Loucy (cell line): ENCODE measurements at regions not wholly inside any gene's neighbourhood (a gene's known extent, or its start where the extent isn't known, plus 50 kb on each side); places are given as distances from the start of the nearest gene placed in this dataset.
"Not testable (repeated sequence)": the region's sequence is repeated elsewhere in the genome, so short reads cannot be mapped to it uniquely, and the experiment has no call there.

Experiments used
- H2AFZ ChIP-seq: fragments of 200-600 bp; sonication (generic); 2 replicates; pipeline ENCODE4 v1.6.0; 2016; ENCODE audit warnings: antibody characterized with exemption, mild to moderate bottlenecking, low read length, moderate library complexity
- H3F3A ChIP-seq: fragments of 200-600 bp; 2 replicates; pipeline ENCODE4 v1.6.0; 2016; ENCODE audit warnings: antibody characterized with exemption, low read depth, mild to moderate bottlenecking
- H3K27me3 ChIP-seq: fragments of 200-600 bp; sonication (generic); 2 replicates; pipeline ENCODE4 v1.6.1; 2014; ENCODE audit warnings: low read length, mild to moderate bottlenecking; ENCODE audit not compliant: insufficient read depth, poor library complexity, severe bottlenecking
- H3K36me3 ChIP-seq: fragments of 200-600 bp; sonication (generic); 2 replicates; pipeline ENCODE4 v1.6.1; 2016; ENCODE audit warnings: low read length; ENCODE audit not compliant: insufficient read depth
- H3K4me1 ChIP-seq: fragments of 200-600 bp; sonication (generic); 2 replicates; pipeline ENCODE4 v1.5.1; 2014; ENCODE audit warnings: low read length, mild to moderate bottlenecking; ENCODE audit not compliant: insufficient read depth, poor library complexity, severe bottlenecking
- H3K4me2 ChIP-seq: fragments of 200-600 bp; sonication (generic); 2 replicates; pipeline ENCODE4 v1.6.0; 2014; ENCODE audit warnings: antibody characterized with exemption, low read length, low read depth, mild to moderate bottlenecking; ENCODE audit not compliant: poor library complexity, severe bottlenecking
- H3K4me3 ChIP-seq: fragments of 200-600 bp; sonication (generic); 2 replicates; pipeline ENCODE4 v1.5.1; 2014; ENCODE audit warnings: low read length, mild to moderate bottlenecking, mixed read lengths; ENCODE audit not compliant: poor library complexity, severe bottlenecking
- H3K79me2 ChIP-seq: fragments of 200-600 bp; sonication (generic); 2 replicates; pipeline ENCODE4 v1.6.1; 2014; ENCODE audit warnings: low read length; ENCODE audit not compliant: insufficient read depth
- H3K9ac ChIP-seq: fragments of 200-600 bp; sonication (generic); 2 replicates; pipeline ENCODE4 v1.6.0; 2014; ENCODE audit warnings: mild to moderate bottlenecking, low read depth, low read length, moderate library complexity; ENCODE audit not compliant: poor library complexity, severe bottlenecking
- H3K9me2 ChIP-seq: fragments of 200-600 bp; sonication (generic); replicated peaks from 2 replicates; pipeline ENCODE4 v1.6.1; 2016; ENCODE audit warnings: low read depth, low read length, mixed read lengths
- H3K9me3 ChIP-seq: fragments of 200-600 bp; sonication (generic); 2 replicates; pipeline ENCODE4 v1.6.1; 2014; ENCODE audit warnings: mild to moderate bottlenecking, antibody characterized with exemption, low read length, low read depth; ENCODE audit not compliant: insufficient read depth
- H4K20me1 ChIP-seq: fragments of 200-600 bp; sonication (generic); 2 replicates; pipeline ENCODE4 v1.6.0; 2014; ENCODE audit warnings: antibody characterized with exemption, low read length, mild to moderate bottlenecking; ENCODE audit not compliant: insufficient read depth, poor library complexity, severe bottlenecking
- CTCF ChIP-seq: fragments of 200-600 bp; sonication (generic); conservative IDR thresholded peaks from 2 replicates; pipeline ENCODE4 v1.5.1; 2014; ENCODE audit warnings: mild to moderate bottlenecking, antibody characterized with exemption, low read length
- EZH2phosphoT487 ChIP-seq: fragments of 200-600 bp; IDR thresholded peaks from 2 replicates; pipeline ENCODE4 v1.6.1; 2018; ENCODE audit warnings: antibody characterized with exemption, mild to moderate bottlenecking, moderate library complexity, borderline replicate concordance

GRCh38 chr9:25117791-25118190 lies 560.5 kb downstream of the TUSC1 start:
- no peak overlapping the region for H3K4me2 ChIP-seq
- TF ChIP-seq CTCF (no peak), EZH2phosphoT487 (no peak)
- H3K27me3 ChIP-seq: no peaks in the 10 kb centered on the region
- no peaks in the 10 kb centered on the region for H4K20me1 ChIP-seq
- H3K9me3 ChIP-seq: no peaks in the 10 kb centered on the region
- no peaks in the 10 kb centered on the region for H3K4me1 ChIP-seq
- H2AFZ ChIP-seq: no peak overlapping the region
- no peaks in the 10 kb centered on the region for H3F3A ChIP-seq
- H3K36me3 ChIP-seq: no peaks in the 10 kb centered on the region
- H3K79me2 ChIP-seq: no peaks in the 10 kb centered on the region
- H3K9ac ChIP-seq: no peak overlapping the region
- no peaks in the 10 kb centered on the region for H3K9me2 ChIP-seq
- H3K4me3 ChIP-seq: no peak overlapping the region

GRCh38 chr9:25102204-25102603 lies 556.5 kb upstream of the IZUMO3 start:
- H3K36me3 ChIP-seq, H3K9me3 ChIP-seq, H3K9me2 ChIP-seq, H3K4me2 ChIP-seq, H3K9ac ChIP-seq, H3K27me3 ChIP-seq, H3F3A ChIP-seq, H3K79me2 ChIP-seq, H3K4me3 ChIP-seq, H4K20me1 ChIP-seq, H3K4me1 ChIP-seq, H2AFZ ChIP-seq: not testable (repeated sequence)

DNA sequence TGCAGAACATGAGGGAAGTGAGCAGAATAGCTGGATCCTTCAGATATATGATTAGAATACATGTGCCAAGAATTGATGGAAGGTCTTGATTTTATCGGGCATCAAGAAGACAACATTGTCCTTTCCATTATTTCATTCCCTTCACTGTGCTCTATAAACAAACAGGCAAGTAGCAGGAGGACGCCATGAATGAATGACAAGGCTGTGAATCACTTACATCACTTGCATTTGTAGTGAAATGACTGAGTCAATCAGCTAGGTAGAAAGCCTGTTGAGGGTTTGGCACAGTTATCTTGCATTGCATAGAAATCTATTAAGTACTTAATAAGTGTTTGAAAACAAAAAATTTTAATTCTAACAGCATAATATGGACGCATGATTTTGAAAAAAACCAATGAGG lies 548.8 kb upstream of the IZUMO3 start:
- Histone ChIP-seq H2AFZ (no peak overlapping the region), H3K4me1 (no peaks in the 10 kb centered on the region), H3K9me3 (no peaks in the 10 kb centered on the region), H3K9ac (no peak overlapping the region), H3K27me3 (no peaks in the 10 kb centered on the region), H4K20me1 (no peaks in the 10 kb centered on the region), H3K4me3 (no peak overlapping the region), H3K4me2 (no peak overlapping the region), H3K79me2 (no peaks in the 10 kb centered on the region), H3K36me3 (no peaks in the 10 kb centered on the region), H3K9me2 (no peaks in the 10 kb centered on the region), H3F3A (no peaks in the 10 kb centered on the region)
- TF ChIP-seq EZH2phosphoT487: no peak
- TF ChIP-seq CTCF: no peak

DNA sequence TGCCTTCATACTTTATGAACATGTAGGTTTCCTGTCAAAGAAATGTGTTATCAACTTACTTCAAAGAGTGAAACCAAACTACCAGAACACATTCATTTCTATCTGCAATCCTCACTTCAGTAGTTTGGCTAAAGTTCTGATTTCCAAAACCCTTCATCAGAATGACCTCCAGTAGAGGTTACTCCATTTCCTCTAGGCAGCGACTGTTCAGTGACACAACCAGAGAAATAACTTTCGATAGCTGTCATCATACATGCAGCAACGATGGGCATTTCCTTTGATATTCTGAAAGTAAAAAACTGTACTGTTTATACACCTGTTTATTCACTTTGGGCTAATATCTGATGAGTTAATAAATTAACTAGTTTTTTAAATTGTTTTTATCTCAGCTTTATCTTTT lies 532.5 kb upstream of the IZUMO3 start:
- H3F3A ChIP-seq: no peaks in the 10 kb centered on the region
- H3K9me2 ChIP-seq: no peaks in the 10 kb centered on the region
- H3K27me3 ChIP-seq: no peaks in the 10 kb centered on the region
- no peak overlapping the region for H3K9ac ChIP-seq
- no peak overlapping the region for H2AFZ ChIP-seq
- no peak for TF ChIP-seq EZH2phosphoT487
- TF ChIP-seq CTCF: no peak
- no peaks in the 10 kb centered on the region for H4K20me1 ChIP-seq
- H3K4me3 ChIP-seq: no peak overlapping the region
- no peaks in the 10 kb centered on the region for H3K4me1 ChIP-seq
- no peaks in the 10 kb centered on the region for H3K9me3 ChIP-seq
- no peaks in the 10 kb centered on the region for H3K36me3 ChIP-seq
- no peaks in the 10 kb centered on the region for H3K79me2 ChIP-seq
- no peak overlapping the region for H3K4me2 ChIP-seq
